GM12872 (cell line): ENCODE measurements at regions not wholly inside any gene's neighbourhood (a gene's known extent, or its start where the extent isn't known, plus 50 kb on each side); places are given as distances from the start of the nearest gene placed in this dataset.

ENCODE experiments used
- CTCF ChIP-seq: IDR thresholded peaks from 3 replicates; pipeline ENCODE4 v1.5.1; 2011; ENCODE audit warnings: low read depth, mild to moderate bottlenecking, low read length, moderate library complexity; ENCODE audit not compliant: insufficient read depth

DNA sequence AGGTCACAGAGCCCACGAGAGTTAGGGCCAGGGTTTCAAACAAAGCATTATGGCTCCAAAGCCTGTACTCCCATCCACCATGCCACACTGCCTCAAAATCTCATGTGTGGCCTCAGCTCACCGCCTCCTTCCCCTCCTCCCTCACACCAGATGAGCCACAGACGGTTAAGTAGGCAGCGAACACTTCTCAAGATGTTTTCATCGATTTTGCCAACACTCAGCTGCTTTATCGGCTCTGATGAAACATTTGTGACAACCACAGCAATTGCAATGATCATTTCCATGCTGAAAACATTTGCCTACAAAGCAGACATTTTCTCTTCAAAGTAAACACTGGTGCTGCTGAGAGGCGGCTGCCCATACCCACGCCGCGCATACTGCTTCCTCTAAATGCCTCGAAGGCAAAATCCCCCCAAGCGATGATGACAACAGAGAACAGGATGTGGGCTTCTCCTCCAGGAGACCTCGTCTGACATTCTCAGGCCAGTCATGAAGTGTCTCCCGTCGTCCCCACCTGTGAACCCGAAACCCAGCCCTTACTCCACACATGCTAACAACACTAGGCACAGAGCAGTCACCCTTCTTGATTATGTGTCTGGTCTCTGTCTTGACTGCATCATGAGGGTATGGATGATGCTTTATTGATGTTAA lies 599.2 kb downstream of the SOX6 start:
- TF ChIP-seq CTCF, result no peak

DNA sequence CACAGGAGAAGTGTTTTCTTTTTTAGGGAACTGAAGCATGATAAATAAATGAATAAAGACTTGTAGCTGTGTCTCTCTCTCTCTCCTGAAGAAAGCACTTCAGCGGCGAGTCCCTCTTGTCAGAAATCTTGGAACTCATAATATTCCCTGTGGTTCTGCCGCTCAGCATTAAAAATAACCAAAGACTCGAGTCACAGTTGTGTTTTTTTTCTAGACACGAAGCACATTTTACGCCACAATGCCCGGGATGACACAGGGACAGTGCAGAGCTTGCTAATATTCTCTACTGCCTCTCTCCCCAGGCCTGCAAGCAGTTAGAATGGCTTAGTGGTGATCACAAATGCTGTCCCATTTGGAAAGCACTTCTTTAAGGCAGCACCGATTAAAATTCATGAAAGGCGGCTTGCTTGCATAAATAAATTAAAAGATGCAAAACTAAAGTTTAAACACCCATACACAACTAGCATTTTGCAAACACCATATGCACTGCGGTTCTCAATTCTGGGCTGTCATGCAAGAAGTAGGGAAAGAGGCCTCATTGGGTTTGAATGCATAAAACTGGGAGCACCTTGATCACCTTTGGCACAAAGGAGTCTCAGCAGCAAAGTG lies 597.4 kb downstream of the SOX6 start:
- no peak for TF ChIP-seq CTCF

DNA sequence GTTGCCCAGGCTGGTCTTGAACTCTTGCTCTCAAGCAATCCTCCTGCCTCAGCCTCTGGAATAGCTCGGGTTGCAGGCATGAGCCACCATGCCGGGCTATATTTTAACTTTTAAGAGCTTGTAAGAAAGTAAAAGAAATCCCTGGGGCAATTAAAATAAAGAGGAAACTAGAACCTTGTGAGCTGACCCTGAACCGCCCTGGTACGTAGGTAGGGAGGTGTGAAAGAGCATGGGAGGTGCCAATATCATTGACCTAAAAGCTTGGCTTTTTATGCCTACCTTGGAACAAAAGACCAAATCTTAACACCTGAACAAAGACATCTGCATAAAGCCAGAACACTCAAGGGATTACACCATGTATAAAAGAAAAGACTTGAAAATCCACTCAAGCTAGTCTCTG lies 595.1 kb downstream of the SOX6 start:
- no peak for TF ChIP-seq CTCF

DNA sequence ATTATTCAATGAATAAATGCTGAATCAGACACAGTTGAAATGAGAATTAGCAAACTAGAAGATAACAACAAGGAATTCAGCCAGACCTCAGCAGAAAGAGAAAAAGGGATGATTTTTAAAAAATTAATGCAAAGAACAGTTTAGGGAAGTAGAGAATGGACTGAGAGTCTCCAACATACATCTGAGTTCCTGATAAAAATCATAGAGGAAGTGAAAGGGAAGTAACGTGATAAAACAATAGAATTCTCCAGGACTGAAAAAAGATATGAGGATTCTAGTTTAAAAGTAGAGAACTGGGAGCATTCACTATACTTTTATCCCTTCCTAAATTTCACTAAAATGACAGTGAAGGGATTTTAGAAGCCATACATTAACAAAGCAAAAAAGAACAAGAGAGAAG lies 592.0 kb downstream of the SOX6 start:
- TF ChIP-seq CTCF, result no peak

GRCh38 chr11:15764948-15765347 lies 591.4 kb downstream of the SOX6 start:
- TF ChIP-seq CTCF, result no peak

GRCh38 chr11:15765530-15765929 lies 590.8 kb downstream of the SOX6 start:
- no peak for TF ChIP-seq CTCF

DNA sequence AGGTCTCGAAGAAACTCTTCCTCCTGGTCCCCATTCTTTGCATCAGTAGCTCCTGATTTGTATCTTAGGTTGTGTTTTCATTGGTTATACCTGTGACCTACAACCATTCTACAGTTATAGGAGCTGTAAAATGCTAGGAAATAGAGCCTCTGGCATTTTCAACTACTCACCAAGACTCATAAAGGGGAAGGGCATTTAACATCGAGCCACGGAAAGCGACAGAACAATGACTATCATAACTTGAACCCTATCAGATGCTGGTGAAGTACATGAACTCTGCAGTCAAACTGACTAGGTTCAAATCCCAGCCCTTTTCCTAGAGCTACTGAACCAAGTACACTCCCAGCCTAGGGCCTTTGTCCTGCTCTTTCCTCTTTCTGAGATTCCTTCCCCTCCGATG lies 588.0 kb downstream of the SOX6 start:
- no peak for TF ChIP-seq CTCF
